GM23248 (cell line): ENCODE measurements at regions not wholly inside any gene's neighbourhood (a gene's known extent, or its start where the extent isn't known, plus 50 kb on each side); places are given as distances from the start of the nearest gene placed in this dataset.

Source experiments
- EZH2 ChIP-seq: fragments of 200-600 bp; sonication (generic); IDR thresholded peaks from 2 replicates; pipeline ENCODE4 v1.6.1; 2018; ENCODE audit warnings: antibody characterized with exemption, mild to moderate bottlenecking; ENCODE audit not compliant: insufficient read depth, poor library complexity, severe bottlenecking
- EZH2phosphoT487 ChIP-seq: fragments of 200-600 bp; sonication (generic); IDR thresholded peaks from 2 replicates; pipeline ENCODE4 v1.6.1; 2018; ENCODE audit warnings: antibody characterized with exemption, moderate library complexity, mild to moderate bottlenecking, low read depth; ENCODE audit not compliant: insufficient read depth

DNA sequence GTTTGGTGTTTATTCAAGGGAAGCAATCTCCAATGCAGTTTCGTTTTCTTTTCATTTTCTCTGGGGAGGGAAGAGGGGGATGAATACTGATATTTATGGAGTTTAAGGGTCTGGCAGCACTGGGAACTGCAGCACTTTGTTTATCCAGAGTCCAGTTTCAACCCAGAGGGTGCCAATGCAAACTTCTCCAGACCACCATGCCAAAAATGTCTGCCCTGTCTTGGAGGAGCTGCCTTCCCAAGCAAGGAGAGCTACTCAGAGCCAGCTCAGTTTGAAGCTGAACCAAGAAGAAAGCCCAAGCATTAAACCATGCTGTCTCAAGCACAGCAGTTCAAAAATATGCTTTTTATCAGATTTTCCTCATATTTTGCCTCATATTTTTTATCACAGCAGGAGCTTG, 589.7 kb downstream of the LMO4 start:
- TF ChIP-seq EZH2, result no peak
- no peak for TF ChIP-seq EZH2phosphoT487
